A673 (cell line): ENCODE measurements at regions not wholly inside any gene's neighbourhood (a gene's known extent, or its start where the extent isn't known, plus 50 kb on each side); places are given as distances from the start of the nearest gene placed in this dataset.

ENCODE experiments used
- CTCF ChIP-seq: fragments of 300-800, 200-600 bp; sonication (generic); conservative IDR thresholded peaks from 2 replicates; pipeline ENCODE4 v1.5.1; 2017; ENCODE audit warnings: low read depth, mild to moderate bottlenecking, antibody characterized with exemption, low read length, moderate library complexity, mixed read lengths
- EZH2 ChIP-seq: fragments of 200-600 bp; sonication (generic); IDR thresholded peaks from 2 replicates; pipeline ENCODE4 v1.6.1; 2017; ENCODE audit warnings: borderline replicate concordance, low read depth, mild to moderate bottlenecking, mixed read lengths, antibody characterized with exemption, low read length; ENCODE audit not compliant: poor library complexity, severe bottlenecking

DNA sequence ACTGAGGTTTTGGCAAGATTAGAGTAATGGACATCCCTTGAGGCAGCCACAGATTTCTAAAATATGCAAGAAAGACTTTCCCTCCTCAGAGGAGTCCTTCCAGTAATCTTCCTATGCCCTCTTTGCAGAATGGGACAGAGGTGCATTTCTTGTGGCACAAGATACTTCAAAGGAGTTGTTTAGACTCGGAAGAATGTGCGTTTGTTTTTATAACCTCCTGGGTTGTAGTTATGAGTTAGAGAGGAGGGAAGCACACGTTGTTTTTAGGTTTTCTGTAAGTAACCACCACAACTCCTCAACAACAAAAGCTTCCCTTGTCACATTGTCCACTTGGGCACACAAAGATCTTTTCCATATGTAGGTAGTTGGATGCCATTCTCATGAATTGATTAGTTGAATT lies 78.1 kb upstream of the GLI3 start:
- TF ChIP-seq CTCF: no peak
- no peak for TF ChIP-seq EZH2
